Cardiac muscle cell (in vitro differentiated cells and primary cell): ENCODE measurements at regions not wholly inside any gene's neighbourhood (a gene's known extent, or its start where the extent isn't known, plus 50 kb on each side); places are given as distances from the start of the nearest gene placed in this dataset.
"Not testable (repeated sequence)": the region's sequence is repeated elsewhere in the genome, so short reads cannot be mapped to it uniquely, and the experiment has no call there.

Experiments
- DNase-seq, 2 donors: peaks; one replicate each; pipeline versions ENCODE4 v3.0.0 to v3.0.0-alpha.2; 2010 to 2017; ENCODE audit warnings: low read depth in 1 of 2, low spot score in 1 of 2
- H3K27ac ChIP-seq: fragments of 200-600 bp; sonication (generic); 2 replicates; pipeline ENCODE4 v1.5.1; 2016
- H3K27me3 ChIP-seq: fragments of 200-600 bp; sonication (generic); 2 replicates; pipeline ENCODE4 v1.6.0; 2016; ENCODE audit warnings: control low read depth
- H3K36me3 ChIP-seq: fragments of 200-600 bp; sonication (generic); 2 replicates; pipeline ENCODE4 v1.5.1; 2016; ENCODE audit warnings: control low read depth
- H3K4me1 ChIP-seq: fragments of 200-600 bp; sonication (generic); 2 replicates; pipeline ENCODE4 v1.8.1; 2017; ENCODE audit warnings: low read depth, mild to moderate bottlenecking, mixed run types
- H3K4me3 ChIP-seq: fragments of 200-600 bp; sonication (generic); 2 replicates; pipeline ENCODE4 v1.5.1; 2016; ENCODE audit warnings: mild to moderate bottlenecking
- H3K9me3 ChIP-seq: fragments of 200-600 bp; sonication (generic); 2 replicates; pipeline ENCODE4 v1.5.1; 2017; ENCODE audit warnings: low read depth, mild to moderate bottlenecking, control low read depth
- TF ChIP-seq, protein P1 (sequence below): IDR thresholded peaks from 2 replicates; pipeline ENCODE4 v1.5.1; 2012; ENCODE audit warnings: low read depth, mild to moderate bottlenecking, low read length

DNA sequence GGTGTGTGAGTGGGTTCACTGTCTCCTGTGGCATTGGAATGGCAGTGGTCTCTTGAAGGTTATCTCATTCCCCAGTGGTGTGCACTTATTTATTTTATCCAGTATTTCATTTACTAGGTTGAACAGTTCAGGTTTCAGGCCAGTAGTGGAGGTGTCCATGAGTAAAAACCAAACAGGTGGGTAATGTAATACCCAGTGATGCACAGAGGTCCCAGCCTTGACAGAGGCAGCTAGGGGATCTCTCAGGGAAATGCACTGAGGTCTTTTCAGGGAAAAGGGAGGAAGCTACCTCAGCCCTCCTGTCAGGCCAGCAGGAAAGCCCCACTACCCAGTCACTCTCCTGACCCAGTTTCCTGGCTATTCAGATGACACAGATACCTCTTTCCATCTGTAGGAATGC, 403.6 kb downstream of the UTRN start:
- no peak for DNase-seq
- H3K9me3 ChIP-seq = no peaks in the 10 kb centered on the region
- H3K27me3 ChIP-seq = no peaks in the 10 kb centered on the region
- no peak overlapping the region for H3K27ac ChIP-seq
- H3K36me3 ChIP-seq = no peaks in the 10 kb centered on the region
- no peaks in the 10 kb centered on the region for H3K4me1 ChIP-seq
- TF ChIP-seq, protein P1, sequence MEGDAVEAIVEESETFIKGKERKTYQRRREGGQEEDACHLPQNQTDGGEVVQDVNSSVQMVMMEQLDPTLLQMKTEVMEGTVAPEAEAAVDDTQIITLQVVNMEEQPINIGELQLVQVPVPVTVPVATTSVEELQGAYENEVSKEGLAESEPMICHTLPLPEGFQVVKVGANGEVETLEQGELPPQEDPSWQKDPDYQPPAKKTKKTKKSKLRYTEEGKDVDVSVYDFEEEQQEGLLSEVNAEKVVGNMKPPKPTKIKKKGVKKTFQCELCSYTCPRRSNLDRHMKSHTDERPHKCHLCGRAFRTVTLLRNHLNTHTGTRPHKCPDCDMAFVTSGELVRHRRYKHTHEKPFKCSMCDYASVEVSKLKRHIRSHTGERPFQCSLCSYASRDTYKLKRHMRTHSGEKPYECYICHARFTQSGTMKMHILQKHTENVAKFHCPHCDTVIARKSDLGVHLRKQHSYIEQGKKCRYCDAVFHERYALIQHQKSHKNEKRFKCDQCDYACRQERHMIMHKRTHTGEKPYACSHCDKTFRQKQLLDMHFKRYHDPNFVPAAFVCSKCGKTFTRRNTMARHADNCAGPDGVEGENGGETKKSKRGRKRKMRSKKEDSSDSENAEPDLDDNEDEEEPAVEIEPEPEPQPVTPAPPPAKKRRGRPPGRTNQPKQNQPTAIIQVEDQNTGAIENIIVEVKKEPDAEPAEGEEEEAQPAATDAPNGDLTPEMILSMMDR = no peak
- no peak overlapping the region for H3K4me3 ChIP-seq

DNA sequence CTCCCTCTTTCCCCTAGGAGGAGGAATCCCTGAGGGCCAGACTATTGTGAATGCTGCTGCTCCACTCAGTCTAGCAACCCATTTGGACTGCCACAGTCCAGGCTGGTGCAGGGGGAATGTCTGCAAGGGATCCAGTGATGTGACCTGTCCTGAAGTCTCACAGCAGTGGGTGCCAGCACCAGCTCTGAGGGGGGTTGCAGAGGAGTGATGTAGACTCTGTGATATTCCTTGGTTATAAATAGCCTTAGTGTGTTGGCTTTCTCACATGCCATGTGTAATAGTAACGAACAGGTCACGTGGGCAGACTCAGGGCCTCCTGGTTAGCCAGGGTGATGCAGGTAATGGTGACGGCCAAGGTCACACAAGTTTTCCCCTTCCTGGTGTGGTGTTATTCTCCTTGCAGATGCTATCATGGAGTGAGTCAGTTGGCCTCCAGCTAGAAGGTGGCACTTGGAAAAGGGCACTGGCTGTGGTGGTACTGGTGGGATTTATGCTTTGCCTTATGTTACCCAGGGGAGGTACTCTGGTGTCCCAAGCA, 404.4 kb downstream of the UTRN start:
- Histone ChIP-seq H3K4me1 (no peaks in the 10 kb centered on the region), H3K27ac (no peak overlapping the region), H3K9me3 (no peaks in the 10 kb centered on the region), H3K36me3 (no peaks in the 10 kb centered on the region), H3K4me3 (no peak overlapping the region), H3K27me3 (no peaks in the 10 kb centered on the region)
- DNase-seq = no peak
- TF ChIP-seq, protein P1 = no peak

DNA sequence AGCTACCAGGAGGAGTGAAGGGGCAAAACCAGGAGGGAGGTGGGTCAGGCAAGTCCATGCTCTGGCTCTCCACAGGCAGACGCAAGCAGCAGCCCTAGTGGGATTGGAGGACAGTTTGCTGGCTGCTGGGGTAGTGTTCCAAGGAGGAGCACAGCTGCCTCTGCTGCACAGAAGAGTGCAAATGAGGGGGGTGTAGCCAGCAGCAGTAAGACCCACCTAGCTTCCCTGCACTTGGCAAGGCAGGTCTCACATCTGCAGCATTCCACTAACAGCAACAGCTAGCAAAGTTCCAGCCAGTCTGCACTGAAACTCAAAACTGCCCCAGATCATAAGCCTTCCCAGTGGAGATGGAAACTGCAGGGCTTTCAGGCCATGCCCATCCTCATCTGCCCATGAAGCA, 405.0 kb downstream of the UTRN start:
- no peak overlapping the region for H3K4me3 ChIP-seq
- H3K36me3 ChIP-seq = no peaks in the 10 kb centered on the region
- no peak overlapping the region for H3K27ac ChIP-seq
- TF ChIP-seq, protein P1 = no peak
- no peaks in the 10 kb centered on the region for H3K27me3 ChIP-seq
- DNase-seq = no peak
- H3K4me1 ChIP-seq = no peaks in the 10 kb centered on the region
- no peaks in the 10 kb centered on the region for H3K9me3 ChIP-seq

DNA sequence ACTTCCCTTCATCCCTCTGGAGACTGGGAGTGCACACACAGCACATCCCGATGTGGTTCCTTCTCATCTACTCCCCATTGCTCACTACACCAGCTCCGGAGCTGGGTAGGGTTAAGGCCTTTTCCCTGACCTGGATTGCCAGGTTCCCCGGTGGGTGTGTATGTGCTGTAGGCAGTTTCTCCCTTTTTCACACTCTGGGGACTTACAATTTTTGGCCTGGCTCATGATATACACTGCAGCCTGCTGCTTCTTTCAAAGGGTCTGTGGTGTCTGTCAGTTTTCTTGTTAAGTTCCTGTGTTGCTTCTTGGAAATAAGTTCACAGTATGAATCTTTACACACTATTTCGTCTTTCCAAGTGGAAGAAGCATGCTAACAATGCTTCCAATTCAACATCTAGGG, 405.5 kb downstream of the UTRN start:
- no peak for DNase-seq
- Histone ChIP-seq H3K27ac (no peak overlapping the region), H3K4me3 (no peak overlapping the region), H3K9me3 (no peaks in the 10 kb centered on the region), H3K36me3 (no peaks in the 10 kb centered on the region), H3K27me3 (no peaks in the 10 kb centered on the region), H3K4me1 (no peaks in the 10 kb centered on the region)
- TF ChIP-seq, protein P1 = no peak

DNA sequence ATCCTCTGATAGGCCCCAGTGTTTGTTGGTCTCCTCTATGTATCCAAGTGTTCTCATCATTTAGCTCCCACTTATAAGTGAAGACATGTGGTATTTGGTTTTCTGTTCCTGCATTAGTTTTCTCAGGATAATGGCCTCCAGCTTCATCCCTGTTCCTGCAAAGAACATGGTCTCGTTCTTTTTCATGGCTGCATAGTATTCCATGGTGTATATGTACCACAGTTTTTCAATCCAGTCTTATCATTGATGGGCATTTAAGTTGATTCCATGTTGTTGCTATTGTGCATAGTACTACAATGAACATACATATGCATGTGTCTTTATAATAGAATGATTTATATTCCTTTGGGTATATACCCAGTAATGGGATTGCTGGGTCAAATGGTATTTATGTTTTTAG, 406.9 kb downstream of the UTRN start:
- not testable (repeated sequence) for H3K9me3 ChIP-seq, H3K27ac ChIP-seq, H3K4me1 ChIP-seq, H3K4me3 ChIP-seq, DNase-seq, H3K36me3 ChIP-seq, H3K27me3 ChIP-seq

DNA sequence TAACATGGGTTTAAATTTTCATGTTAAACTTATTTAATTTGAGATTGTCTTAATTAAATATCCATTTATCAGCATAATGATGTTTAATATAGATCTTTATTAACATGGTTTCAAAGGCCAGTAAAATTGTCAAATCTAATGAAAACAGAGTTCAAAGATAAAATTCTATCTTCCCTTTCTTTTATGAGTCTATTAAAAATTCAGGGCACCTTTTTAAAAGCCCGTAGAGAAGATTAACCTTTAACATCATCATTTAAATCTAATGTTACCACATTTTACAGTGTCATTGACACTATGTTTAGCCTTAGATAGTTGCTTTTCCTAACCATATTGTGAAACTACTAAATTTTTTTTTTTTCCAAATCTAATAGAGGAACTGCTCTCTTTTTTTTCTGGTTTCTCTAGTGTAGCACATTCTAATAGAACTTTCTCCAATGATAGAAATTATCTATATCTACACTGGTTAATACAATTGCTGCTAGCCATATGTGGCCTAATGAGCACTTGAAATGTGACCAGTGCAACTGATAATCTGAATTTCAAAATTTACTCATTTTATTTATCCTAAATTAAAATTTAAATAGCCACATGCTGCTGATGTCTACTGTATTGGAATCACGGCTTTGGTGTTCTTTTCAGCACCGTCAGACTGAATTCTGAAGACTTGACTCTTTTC, 410.9 kb downstream of the UTRN start:
- H3K4me1 ChIP-seq = no peaks in the 10 kb centered on the region
- H3K9me3 ChIP-seq = no peaks in the 10 kb centered on the region
- H3K4me3 ChIP-seq = no peak overlapping the region
- H3K36me3 ChIP-seq = no peaks in the 10 kb centered on the region
- no peaks in the 10 kb centered on the region for H3K27me3 ChIP-seq
- TF ChIP-seq, protein P1 = no peak
- no peak for DNase-seq
- H3K27ac ChIP-seq = no peak overlapping the region
